Astrocyte (in vitro differentiated cells and primary cell): ENCODE measurements at regions not wholly inside any gene's neighbourhood (a gene's known extent, or its start where the extent isn't known, plus 50 kb on each side); places are given as distances from the start of the nearest gene placed in this dataset.

Experiments used
- DNase-seq: peaks from one replicate; pipeline ENCODE4 v3.0.0-alpha.2; 2010; ENCODE audit warnings: low read depth
- FAIRE-seq: peaks from 2 replicates; lab custom pipeline; 2011; peaks lifted over from hg19 to GRCh38; lab: Jason Lieb, UNC
- H2AFZ ChIP-seq: 2 replicates; pipeline ENCODE4 v1.6.0; 2012; ENCODE audit warnings: low read depth, low read length, inconsistent platforms
- H3K27ac ChIP-seq: 2 replicates; pipeline ENCODE4 v1.5.1; 2011; ENCODE audit warnings: low read depth, low read length, inconsistent platforms
- H3K27me3 ChIP-seq: 2 replicates; pipeline ENCODE4 v1.6.0; 2011; ENCODE audit warnings: low read length, inconsistent platforms; ENCODE audit not compliant: insufficient read depth
- H3K36me3 ChIP-seq: 2 replicates; pipeline ENCODE4 v1.5.1; 2011; ENCODE audit warnings: low read length, inconsistent platforms; ENCODE audit not compliant: insufficient read depth
- H3K4me1 ChIP-seq: 2 replicates; pipeline ENCODE4 v1.5.1; 2011; ENCODE audit warnings: low read length, inconsistent platforms; ENCODE audit not compliant: insufficient read depth
- H3K4me2 ChIP-seq: 2 replicates; pipeline ENCODE4 v1.6.0; 2012; ENCODE audit warnings: low read length, inconsistent platforms
- H3K4me3 ChIP-seq: 2 replicates; pipeline ENCODE4 v1.5.1; 2011; ENCODE audit warnings: low read depth, mild to moderate bottlenecking, low read length, inconsistent platforms; ENCODE audit not compliant: insufficient read depth
- H3K79me2 ChIP-seq: 2 replicates; pipeline ENCODE4 v1.6.0; 2012; ENCODE audit warnings: mild to moderate bottlenecking, low read length, inconsistent platforms; ENCODE audit not compliant: insufficient read depth
- H3K9ac ChIP-seq: 2 replicates; pipeline ENCODE4 v1.6.0; 2012; ENCODE audit warnings: mild to moderate bottlenecking, low read length, inconsistent platforms
- H3K9me3 ChIP-seq: 2 replicates; pipeline ENCODE4 v1.5.1; 2012; ENCODE audit warnings: low read depth, mild to moderate bottlenecking, low read length, inconsistent platforms; ENCODE audit not compliant: insufficient read depth
- H4K20me1 ChIP-seq: 2 replicates; pipeline ENCODE4 v1.6.0; 2012; ENCODE audit warnings: low read length, inconsistent platforms; ENCODE audit not compliant: insufficient read depth
- H3K27ac Mint-ChIP-seq: one replicate; pipeline ENCODE4 v1.8.0; 2021; ENCODE audit warnings: mild to moderate bottlenecking, mixed read lengths; ENCODE audit not compliant: unreplicated experiment
- H3K27me3 Mint-ChIP-seq: one replicate; pipeline ENCODE4 v1.8.0; 2021; ENCODE audit warnings: low read depth, mixed read lengths; ENCODE audit not compliant: unreplicated experiment
- H3K36me3 Mint-ChIP-seq: one replicate; pipeline ENCODE4 v1.8.0; 2021; ENCODE audit warnings: low read depth, mixed read lengths; ENCODE audit not compliant: unreplicated experiment
- H3K4me1 Mint-ChIP-seq: one replicate; pipeline ENCODE4 v1.8.0; 2021; ENCODE audit warnings: low read depth, mixed read lengths; ENCODE audit not compliant: unreplicated experiment
- H3K4me3 Mint-ChIP-seq: one replicate; pipeline ENCODE4 v1.8.0; 2021; ENCODE audit warnings: mild to moderate bottlenecking, moderate library complexity, mixed read lengths; ENCODE audit not compliant: unreplicated experiment
- H3K9me3 Mint-ChIP-seq: one replicate; pipeline ENCODE4 v1.8.0; 2021; ENCODE audit warnings: mild to moderate bottlenecking, mixed read lengths; ENCODE audit not compliant: unreplicated experiment
- EZH2 ChIP-seq: IDR thresholded peaks from 2 replicates; pipeline ENCODE4 v1.6.1; 2012; ENCODE audit warnings: mild to moderate bottlenecking, low read length, inconsistent platforms; ENCODE audit not compliant: insufficient read depth
- TF ChIP-seq, protein P1 (sequence below): IDR thresholded peaks from 2 replicates; pipeline ENCODE4 v1.5.1; 2011; ENCODE audit warnings: low read depth, mild to moderate bottlenecking, inconsistent platforms, low read length, moderate library complexity; ENCODE audit not compliant: insufficient read depth

DNA sequence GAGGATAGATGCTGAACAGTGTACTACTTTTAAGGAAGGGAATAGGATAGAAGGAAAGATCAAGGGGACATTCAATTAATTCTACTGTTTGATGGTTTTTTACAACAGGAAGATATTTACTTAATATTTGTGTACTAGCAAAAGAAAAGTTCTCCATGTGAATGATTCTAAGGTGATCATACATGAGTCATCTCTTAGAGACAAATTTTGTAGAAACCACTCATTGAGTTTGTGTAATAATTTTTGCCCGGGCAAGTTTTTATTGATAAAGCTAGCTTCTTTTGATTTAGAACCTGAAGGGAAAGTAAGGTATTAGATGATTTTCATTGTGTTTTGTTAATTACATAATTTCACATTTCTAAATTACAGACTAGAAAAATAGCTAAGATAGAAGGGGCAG, 172.8 kb upstream of the PSMD7 start:
- H3K36me3 ChIP-seq = no peaks in the 10 kb centered on the region
- H3K9ac ChIP-seq = no peak overlapping the region
- Mint-ChIP-seq H3K27ac (no peak overlapping the region), H3K9me3 (no peaks in the 10 kb centered on the region), H3K4me1 (no peaks in the 10 kb centered on the region), H3K27me3 (no peaks in the 10 kb centered on the region), H3K4me3 (no peak overlapping the region), H3K36me3 (no peaks in the 10 kb centered on the region)
- no peak overlapping the region for H2AFZ ChIP-seq
- H3K4me3 ChIP-seq = no peak overlapping the region
- H3K27ac ChIP-seq = no peak overlapping the region
- no peaks in the 10 kb centered on the region for H3K27me3 ChIP-seq
- no peak for TF ChIP-seq EZH2
- TF ChIP-seq, protein P1, sequence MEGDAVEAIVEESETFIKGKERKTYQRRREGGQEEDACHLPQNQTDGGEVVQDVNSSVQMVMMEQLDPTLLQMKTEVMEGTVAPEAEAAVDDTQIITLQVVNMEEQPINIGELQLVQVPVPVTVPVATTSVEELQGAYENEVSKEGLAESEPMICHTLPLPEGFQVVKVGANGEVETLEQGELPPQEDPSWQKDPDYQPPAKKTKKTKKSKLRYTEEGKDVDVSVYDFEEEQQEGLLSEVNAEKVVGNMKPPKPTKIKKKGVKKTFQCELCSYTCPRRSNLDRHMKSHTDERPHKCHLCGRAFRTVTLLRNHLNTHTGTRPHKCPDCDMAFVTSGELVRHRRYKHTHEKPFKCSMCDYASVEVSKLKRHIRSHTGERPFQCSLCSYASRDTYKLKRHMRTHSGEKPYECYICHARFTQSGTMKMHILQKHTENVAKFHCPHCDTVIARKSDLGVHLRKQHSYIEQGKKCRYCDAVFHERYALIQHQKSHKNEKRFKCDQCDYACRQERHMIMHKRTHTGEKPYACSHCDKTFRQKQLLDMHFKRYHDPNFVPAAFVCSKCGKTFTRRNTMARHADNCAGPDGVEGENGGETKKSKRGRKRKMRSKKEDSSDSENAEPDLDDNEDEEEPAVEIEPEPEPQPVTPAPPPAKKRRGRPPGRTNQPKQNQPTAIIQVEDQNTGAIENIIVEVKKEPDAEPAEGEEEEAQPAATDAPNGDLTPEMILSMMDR = no peak
- no peaks in the 10 kb centered on the region for H3K79me2 ChIP-seq
- FAIRE-seq = no peak
- no peaks in the 10 kb centered on the region for H3K4me1 ChIP-seq
- H3K4me2 ChIP-seq = no peak overlapping the region
- no peaks in the 10 kb centered on the region for H3K9me3 ChIP-seq
- H4K20me1 ChIP-seq = no peaks in the 10 kb centered on the region
- no peak for DNase-seq

DNA sequence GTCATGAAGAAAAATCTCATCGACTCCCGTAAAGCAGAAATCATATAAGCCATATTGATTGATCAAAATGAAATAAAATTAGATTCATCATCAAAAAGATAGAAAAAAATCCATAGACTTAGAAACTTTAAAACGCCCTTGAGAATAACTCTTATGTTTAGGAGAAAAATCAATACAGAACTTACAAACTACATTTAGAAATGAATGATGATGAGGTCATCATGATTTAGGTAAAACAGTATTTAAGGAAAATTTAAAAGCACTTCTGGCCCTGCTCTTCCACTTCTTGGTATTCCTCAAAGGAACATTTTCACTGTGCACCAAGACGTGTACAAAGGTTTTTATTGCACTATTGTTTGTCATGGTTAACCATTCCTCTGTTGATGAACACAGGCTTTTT, 173.4 kb upstream of the PSMD7 start:
- Mint-ChIP-seq H3K4me3 (no peak overlapping the region), H3K36me3 (no peaks in the 10 kb centered on the region), H3K9me3 (no peaks in the 10 kb centered on the region), H3K27me3 (no peaks in the 10 kb centered on the region), H3K27ac (no peak overlapping the region), H3K4me1 (no peaks in the 10 kb centered on the region)
- TF ChIP-seq, protein P1 = no peak
- no peak for TF ChIP-seq EZH2
- Histone ChIP-seq H3K27me3 (no peaks in the 10 kb centered on the region), H3K9me3 (no peaks in the 10 kb centered on the region), H3K79me2 (no peaks in the 10 kb centered on the region), H3K4me2 (no peak overlapping the region), H3K27ac (no peak overlapping the region), H3K9ac (no peak overlapping the region), H3K36me3 (no peaks in the 10 kb centered on the region), H4K20me1 (no peaks in the 10 kb centered on the region), H3K4me3 (no peak overlapping the region), H3K4me1 (no peaks in the 10 kb centered on the region), H2AFZ (no peak overlapping the region)
- FAIRE-seq (no peak), DNase-seq (no peak)

DNA sequence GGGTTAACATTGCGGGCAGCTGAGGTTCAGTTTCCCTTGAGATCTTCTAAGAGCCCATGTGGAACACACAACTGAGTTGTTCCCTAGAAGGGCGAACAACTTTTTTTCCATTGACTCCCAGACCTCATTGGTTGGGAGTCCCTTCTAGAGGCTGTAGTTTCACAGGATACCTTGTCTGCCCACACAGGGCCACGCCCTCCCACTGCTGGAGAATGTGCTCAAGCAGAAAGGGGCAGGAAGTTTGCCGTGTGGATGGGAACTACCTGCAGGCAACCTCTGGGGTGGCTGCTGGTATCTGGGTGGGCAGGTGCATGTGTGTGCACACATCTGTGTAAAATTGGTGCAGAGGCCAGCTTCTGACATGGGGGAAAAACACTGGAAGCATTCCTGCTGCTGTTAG, 178.8 kb upstream of the PSMD7 start:
- no peaks in the 10 kb centered on the region for H3K79me2 ChIP-seq
- H3K9me3 ChIP-seq = peaks cover 2% of the 10 kb centered on the region
- Mint-ChIP-seq H3K4me3 (no peak overlapping the region), H3K9me3 (no peaks in the 10 kb centered on the region), H3K4me1 (no peaks in the 10 kb centered on the region), H3K36me3 (no peaks in the 10 kb centered on the region), H3K27me3 (no peaks in the 10 kb centered on the region), H3K27ac (no peak overlapping the region)
- no peak for FAIRE-seq
- no peaks in the 10 kb centered on the region for H4K20me1 ChIP-seq
- H2AFZ ChIP-seq = no peak overlapping the region
- no peak for DNase-seq
- H3K27ac ChIP-seq = no peak overlapping the region
- no peaks in the 10 kb centered on the region for H3K27me3 ChIP-seq
- TF ChIP-seq, protein P1 = no peak
- TF ChIP-seq EZH2 = no peak
- no peak overlapping the region for H3K4me2 ChIP-seq
- H3K4me3 ChIP-seq = no peak overlapping the region
- H3K36me3 ChIP-seq = no peaks in the 10 kb centered on the region
- H3K4me1 ChIP-seq = no peaks in the 10 kb centered on the region
- no peak overlapping the region for H3K9ac ChIP-seq
